GM18909 (cell line): ENCODE measurements at regions not wholly inside any gene's neighbourhood (a gene's known extent, or its start where the extent isn't known, plus 50 kb on each side); places are given as distances from the start of the nearest gene placed in this dataset.
"Not testable (repeated sequence)": the region's sequence is repeated elsewhere in the genome, so short reads cannot be mapped to it uniquely, and the experiment has no call there.

ENCODE experiments used
- ATAC-seq: cut with Tn5 transposase; IDR thresholded peaks from one replicate; pipeline ENCODE4 v1.9.1; 2021; ENCODE audit warnings: mild to moderate bottlenecking; ENCODE audit not compliant: unreplicated experiment, poor library complexity

GRCh38 chrX:108896349-108896748, 160.0 kb upstream of the IRS4 start:
- not testable (repeated sequence) for ATAC-seq

GRCh38 chrX:108892501-108892900, 156.1 kb upstream of the IRS4 start:
- no peak for ATAC-seq

- ATAC-seq, result no peak
These were observed 139.2 kb upstream of the IRS4 start for GRCh38 chrX:108875548-108875947.

- ATAC-seq, result not testable (repeated sequence)
These were observed 106.7 kb upstream of the IRS4 start for GRCh38 chrX:108843039-108843438.

GRCh38 chrX:108833993-108834392, 97.6 kb upstream of the IRS4 start:
- ATAC-seq, result no peak

GRCh38 chrX:108811891-108812290, 75.5 kb upstream of the IRS4 start:
- no peak for ATAC-seq

- no peak for ATAC-seq
These were observed 58.9 kb upstream of the IRS4 start for GRCh38 chrX:108795240-108795639.
